ENCODE measurements at regions not wholly inside any gene's neighbourhood (a gene's known extent, or its start where the extent isn't known, plus 50 kb on each side); places are given as distances from the start of the nearest gene placed in this dataset.
A peak's percentile ranks its signal among the peaks of the same experiment; 100 is the strongest.
"Not testable (repeated sequence)": the region's sequence is repeated elsewhere in the genome, so short reads cannot be mapped to it uniquely, and the experiment has no call there.

DNA sequence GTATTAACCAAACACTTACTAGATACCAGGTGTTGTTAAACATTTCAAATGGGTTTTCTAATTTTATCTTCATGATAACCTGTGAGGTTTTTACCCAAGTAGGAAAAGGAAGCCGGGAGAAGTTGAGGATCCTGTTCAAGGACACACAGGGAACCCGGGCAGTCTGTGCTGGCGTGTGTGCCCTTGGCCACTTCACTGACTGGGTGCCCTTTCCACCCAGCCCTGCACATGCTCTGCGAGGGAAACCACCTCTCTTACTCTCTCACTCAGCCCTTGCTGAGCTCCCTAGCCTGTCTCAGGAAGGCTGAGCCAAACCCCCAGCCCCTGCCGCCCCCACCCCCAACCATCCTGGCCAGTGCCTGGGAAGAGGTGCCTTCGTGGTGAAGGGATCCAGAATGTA is 51.8 kb downstream of the TEX44 start:
- no peak overlapping the region for H3K27ac Mint-ChIP-seq
- H3K9me3 Mint-ChIP-seq (ENCODE audit: low read depth), result no peaks in the 10 kb centered on the region
- no peaks in the 10 kb centered on the region for H3K4me1 Mint-ChIP-seq (ENCODE audit: low read depth)
- TF ChIP-seq, protein P1, sequence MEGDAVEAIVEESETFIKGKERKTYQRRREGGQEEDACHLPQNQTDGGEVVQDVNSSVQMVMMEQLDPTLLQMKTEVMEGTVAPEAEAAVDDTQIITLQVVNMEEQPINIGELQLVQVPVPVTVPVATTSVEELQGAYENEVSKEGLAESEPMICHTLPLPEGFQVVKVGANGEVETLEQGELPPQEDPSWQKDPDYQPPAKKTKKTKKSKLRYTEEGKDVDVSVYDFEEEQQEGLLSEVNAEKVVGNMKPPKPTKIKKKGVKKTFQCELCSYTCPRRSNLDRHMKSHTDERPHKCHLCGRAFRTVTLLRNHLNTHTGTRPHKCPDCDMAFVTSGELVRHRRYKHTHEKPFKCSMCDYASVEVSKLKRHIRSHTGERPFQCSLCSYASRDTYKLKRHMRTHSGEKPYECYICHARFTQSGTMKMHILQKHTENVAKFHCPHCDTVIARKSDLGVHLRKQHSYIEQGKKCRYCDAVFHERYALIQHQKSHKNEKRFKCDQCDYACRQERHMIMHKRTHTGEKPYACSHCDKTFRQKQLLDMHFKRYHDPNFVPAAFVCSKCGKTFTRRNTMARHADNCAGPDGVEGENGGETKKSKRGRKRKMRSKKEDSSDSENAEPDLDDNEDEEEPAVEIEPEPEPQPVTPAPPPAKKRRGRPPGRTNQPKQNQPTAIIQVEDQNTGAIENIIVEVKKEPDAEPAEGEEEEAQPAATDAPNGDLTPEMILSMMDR (IDR thresholded peaks at IDR 0.05; ENCODE audit: unreplicated experiment), result no peak
- H3K36me3 Mint-ChIP-seq (ENCODE audit: insufficient read depth), result no peaks in the 10 kb centered on the region
- DNase-seq (ENCODE audit: low spot score, unreplicated experiment), result no peak
- H3K4me3 Mint-ChIP-seq (ENCODE audit: low read depth), result no peak overlapping the region
- H3K27me3 Mint-ChIP-seq, result no peaks in the 10 kb centered on the region

DNA sequence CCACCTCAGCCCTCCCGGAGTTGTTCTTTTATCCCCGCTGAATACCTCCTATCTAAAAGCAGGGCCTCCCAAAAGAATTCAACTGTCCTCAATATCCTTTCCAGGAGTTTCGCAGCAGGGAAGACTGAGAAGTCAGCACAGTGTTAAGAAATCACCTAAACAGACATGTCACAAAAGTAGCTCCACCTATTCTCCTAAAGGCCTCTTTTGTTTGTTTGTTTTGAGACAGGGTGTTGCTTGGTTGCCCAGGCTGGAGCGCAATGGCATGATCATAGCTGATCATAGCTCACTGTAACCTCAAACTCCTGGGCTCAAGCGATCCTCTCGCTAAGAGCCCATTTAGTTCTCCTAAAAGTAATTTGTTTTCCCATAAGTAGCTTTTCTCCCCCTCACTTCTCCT is 53.8 kb downstream of the TEX44 start:
- Mint-ChIP-seq H3K4me1 (ENCODE audit: low read depth) (no peaks in the 10 kb centered on the region), H3K9me3 (ENCODE audit: low read depth) (no peaks in the 10 kb centered on the region), H3K27me3 (no peaks in the 10 kb centered on the region), H3K4me3 (ENCODE audit: low read depth) (no peak overlapping the region), H3K27ac (no peak overlapping the region), H3K36me3 (ENCODE audit: insufficient read depth) (no peaks in the 10 kb centered on the region)
- TF ChIP-seq, protein P1 (IDR thresholded peaks at IDR 0.05; ENCODE audit: unreplicated experiment), result no peak
- DNase-seq (ENCODE audit: low spot score, unreplicated experiment), result no peak

DNA sequence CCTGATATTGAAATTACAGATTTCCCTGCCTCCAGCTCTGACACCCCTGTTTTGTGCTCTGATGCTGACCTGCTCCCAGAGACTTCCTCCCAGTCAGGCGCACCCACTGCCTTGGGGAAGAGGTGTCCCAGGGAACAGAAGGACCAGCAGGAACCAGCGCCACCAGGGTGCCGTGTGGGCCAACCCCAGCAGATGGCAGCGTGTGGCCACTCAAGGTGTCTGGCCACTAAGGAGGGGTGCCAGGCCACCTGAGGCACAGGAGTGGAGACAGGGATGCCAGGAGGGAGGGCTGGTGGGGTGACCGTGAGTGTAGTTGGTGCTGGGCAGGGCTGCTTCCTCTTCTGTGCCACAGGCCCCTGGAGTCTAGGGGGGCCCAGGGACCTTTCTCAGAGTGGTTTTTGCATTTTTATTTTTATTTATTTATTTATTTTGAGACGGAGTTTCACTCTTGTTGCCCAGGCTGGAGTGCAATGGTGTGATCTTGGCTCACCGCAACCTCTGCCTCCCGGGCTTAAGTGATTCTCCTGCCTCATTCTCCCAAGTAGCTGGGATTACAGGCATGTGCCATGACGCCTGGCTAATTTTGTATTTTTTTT is 56.0 kb downstream of the TEX44 start:
- no peaks in the 10 kb centered on the region for H3K36me3 Mint-ChIP-seq (ENCODE audit: insufficient read depth)
- no peaks in the 10 kb centered on the region for H3K4me1 Mint-ChIP-seq (ENCODE audit: low read depth)
- no peak overlapping the region for H3K27ac Mint-ChIP-seq
- peak; percentile 54 for DNase-seq (ENCODE audit: low spot score, unreplicated experiment)
- H3K4me3 Mint-ChIP-seq (ENCODE audit: low read depth), result no peak overlapping the region
- TF ChIP-seq, protein P1 (IDR thresholded peaks at IDR 0.05; ENCODE audit: unreplicated experiment), result peak; percentile 66
- no peaks in the 10 kb centered on the region for H3K27me3 Mint-ChIP-seq
- no peaks in the 10 kb centered on the region for H3K9me3 Mint-ChIP-seq (ENCODE audit: low read depth)

DNA sequence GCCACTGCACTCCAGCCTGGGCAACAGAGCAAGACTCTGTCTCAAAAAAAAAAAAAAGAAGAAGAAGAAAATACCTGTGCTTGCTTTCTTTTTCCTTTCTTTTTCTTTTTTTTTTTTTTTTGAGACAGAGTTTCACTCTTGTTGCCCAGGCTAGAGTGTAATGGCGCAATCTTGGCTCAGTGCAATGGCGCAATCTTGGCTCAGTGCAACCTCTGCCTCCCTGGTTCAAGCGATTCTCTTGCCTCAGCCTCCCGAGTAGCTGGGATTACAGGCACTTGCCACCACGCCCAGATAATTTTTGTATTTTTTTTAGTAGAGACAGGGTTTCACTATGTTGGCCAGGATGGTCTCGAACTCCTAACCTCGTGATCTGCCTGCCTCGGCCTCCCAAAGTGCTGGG is 56.8 kb upstream of the PTMA start:
- H3K27ac Mint-ChIP-seq; DNase-seq (ENCODE audit: low spot score, unreplicated experiment); H3K36me3 Mint-ChIP-seq (ENCODE audit: insufficient read depth); H3K4me3 Mint-ChIP-seq (ENCODE audit: low read depth); H3K27me3 Mint-ChIP-seq; H3K4me1 Mint-ChIP-seq (ENCODE audit: low read depth); H3K9me3 Mint-ChIP-seq (ENCODE audit: low read depth): not testable (repeated sequence)

DNA sequence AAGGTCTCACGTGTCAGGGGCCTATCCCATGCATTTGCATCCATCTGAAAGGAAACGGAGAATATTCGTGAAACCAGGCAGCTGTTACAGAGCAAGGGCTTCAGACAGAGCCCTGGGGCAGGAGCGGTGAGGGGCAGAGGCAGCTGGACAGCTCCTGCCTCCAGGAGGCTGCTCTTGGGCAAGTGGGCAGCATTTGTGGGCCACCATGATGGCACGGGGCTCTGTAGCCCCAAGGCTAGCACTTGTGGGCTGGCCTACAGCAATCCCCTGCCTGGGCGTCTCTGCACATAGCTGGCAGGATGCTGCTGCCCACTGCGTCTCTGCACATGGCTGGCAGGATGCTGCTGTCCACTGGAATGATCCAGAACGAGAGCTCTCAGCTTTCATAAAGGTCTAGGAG is 52.8 kb upstream of the PTMA start:
- no peaks in the 10 kb centered on the region for H3K27me3 Mint-ChIP-seq
- peaks cover under 1% of the 10 kb centered on the region for H3K9me3 Mint-ChIP-seq (ENCODE audit: low read depth)
- H3K36me3 Mint-ChIP-seq (ENCODE audit: insufficient read depth), result no peaks in the 10 kb centered on the region
- H3K4me3 Mint-ChIP-seq (ENCODE audit: low read depth), result no peak overlapping the region
- H3K27ac Mint-ChIP-seq, result no peak overlapping the region
- no peaks in the 10 kb centered on the region for H3K4me1 Mint-ChIP-seq (ENCODE audit: low read depth)
- TF ChIP-seq, protein P1 (IDR thresholded peaks at IDR 0.05; ENCODE audit: unreplicated experiment), result no peak
- no peak for DNase-seq (ENCODE audit: low spot score, unreplicated experiment)

DNA sequence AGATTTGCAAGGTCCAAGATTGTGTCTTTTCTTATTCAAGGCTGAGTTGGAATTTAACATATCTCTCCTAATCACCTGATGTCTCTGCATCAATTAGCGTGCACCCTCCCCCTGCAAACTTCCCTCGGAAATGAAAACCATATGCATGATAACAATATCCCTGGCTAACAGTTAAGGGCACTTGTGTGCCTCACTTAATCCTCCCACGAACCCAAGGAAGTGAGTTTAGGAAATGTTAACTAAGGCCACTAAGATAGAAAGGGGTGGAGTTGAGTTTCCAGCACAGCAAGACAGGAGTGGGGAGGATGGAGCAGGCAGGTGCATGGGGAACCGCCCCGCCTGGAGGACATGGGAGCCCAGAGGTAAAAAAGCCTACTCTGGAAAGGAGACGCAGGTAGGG is 52.4 kb upstream of the PTMA start:
- TF ChIP-seq, protein P1 (IDR thresholded peaks at IDR 0.05; ENCODE audit: unreplicated experiment), result no peak
- DNase-seq (ENCODE audit: low spot score, unreplicated experiment), result no peak
- no peaks in the 10 kb centered on the region for H3K27me3 Mint-ChIP-seq
- H3K27ac Mint-ChIP-seq, result no peak overlapping the region
- no peak overlapping the region for H3K4me3 Mint-ChIP-seq (ENCODE audit: low read depth)
- peaks cover 4% of the 10 kb centered on the region for H3K9me3 Mint-ChIP-seq (ENCODE audit: low read depth)
- H3K36me3 Mint-ChIP-seq (ENCODE audit: insufficient read depth), result no peaks in the 10 kb centered on the region
- H3K4me1 Mint-ChIP-seq (ENCODE audit: low read depth), result no peaks in the 10 kb centered on the region
